ENCODE measurements at regions not wholly inside any gene's neighbourhood (a gene's known extent, or its start where the extent isn't known, plus 50 kb on each side); places are given as distances from the start of the nearest gene placed in this dataset.
"Not testable (repeated sequence)": the region's sequence is repeated elsewhere in the genome, so short reads cannot be mapped to it uniquely, and the experiment has no call there.

DNA sequence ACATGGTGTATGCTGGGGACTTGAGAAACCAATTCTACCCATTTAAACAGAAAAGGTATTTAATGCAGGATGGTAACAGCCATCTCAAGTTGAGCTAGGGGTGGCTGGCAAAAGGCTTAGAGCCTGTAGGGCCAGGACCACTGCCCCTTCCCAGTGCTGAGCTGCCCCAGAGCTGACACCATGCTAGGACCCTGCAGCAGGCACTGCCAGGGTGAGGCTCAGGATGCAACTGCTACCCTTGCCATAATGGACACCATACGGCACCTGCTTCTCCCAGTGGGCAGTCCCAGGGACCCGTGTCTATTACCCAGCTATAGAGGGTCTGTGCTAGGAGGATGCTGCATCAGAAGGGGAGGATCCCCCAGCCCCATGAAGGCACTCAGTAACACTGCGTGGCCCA is 160.7 kb upstream of the ADCY1 start:
- no peak for DNase-seq

- DNase-seq: no peak
Measured at GRCh38 chr7:45414226-45414625, 159.9 kb upstream of the ADCY1 start.

DNA sequence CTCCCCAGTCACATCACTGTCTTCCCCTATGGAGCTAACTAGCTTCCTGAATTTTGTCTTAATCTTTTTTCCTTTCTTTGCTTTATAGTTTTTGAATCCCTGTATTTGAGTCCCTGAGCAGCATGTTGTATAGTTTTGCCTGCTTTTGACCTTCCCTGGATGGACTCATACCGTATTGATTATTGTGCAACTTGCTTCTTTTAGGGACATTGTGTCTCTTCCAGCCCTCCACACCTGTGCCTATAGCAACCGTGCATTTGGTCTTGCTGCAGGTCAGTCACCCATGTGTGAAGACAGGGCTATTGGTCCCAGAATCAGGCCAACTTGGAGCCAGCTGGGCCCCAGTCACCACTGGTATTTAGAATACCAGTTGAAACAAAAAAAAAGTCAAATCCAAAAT is 158.9 kb upstream of the ADCY1 start:
- DNase-seq: no peak

GRCh38 chr7:45416846-45417245 is 157.3 kb upstream of the ADCY1 start:
- no peak for DNase-seq

DNA sequence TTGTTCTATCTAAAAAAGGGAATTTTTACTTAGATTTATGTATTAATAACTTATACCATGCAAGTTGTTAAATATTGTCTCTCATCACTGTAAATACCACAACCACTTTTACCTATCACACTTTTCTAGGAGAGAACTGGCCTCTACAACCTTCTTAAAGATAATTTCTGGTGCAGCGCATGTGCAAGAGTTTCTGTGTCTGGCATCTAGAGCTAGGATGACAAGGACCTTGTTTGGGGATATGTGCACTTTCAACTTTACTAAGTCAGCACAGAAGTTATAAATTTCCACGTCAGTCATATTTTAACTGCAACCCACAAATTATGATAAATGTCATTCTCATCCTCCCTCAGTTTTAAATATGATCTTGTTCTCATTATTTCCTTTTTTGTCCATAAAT is 156.9 kb upstream of the ADCY1 start:
- DNase-seq: no peak

DNA sequence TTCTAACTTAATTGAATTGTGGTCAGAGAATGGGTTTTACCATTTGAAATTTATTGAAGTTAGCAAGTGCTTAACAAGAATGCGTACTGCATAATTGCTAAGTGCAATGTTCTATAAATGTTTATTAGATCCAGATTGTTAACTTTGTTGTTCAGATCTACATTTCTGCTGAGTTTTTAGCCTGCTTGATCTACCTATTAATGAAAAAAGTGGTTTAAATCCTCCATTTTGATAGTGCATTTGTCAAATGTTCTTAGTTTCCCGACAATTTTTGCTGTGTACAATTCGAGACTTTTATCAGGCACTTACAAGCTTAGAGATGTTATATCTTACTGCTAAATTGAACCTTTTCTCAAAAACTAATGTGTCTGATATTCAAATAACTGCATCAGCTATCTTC is 156.4 kb upstream of the ADCY1 start:
- DNase-seq: no peak

DNA sequence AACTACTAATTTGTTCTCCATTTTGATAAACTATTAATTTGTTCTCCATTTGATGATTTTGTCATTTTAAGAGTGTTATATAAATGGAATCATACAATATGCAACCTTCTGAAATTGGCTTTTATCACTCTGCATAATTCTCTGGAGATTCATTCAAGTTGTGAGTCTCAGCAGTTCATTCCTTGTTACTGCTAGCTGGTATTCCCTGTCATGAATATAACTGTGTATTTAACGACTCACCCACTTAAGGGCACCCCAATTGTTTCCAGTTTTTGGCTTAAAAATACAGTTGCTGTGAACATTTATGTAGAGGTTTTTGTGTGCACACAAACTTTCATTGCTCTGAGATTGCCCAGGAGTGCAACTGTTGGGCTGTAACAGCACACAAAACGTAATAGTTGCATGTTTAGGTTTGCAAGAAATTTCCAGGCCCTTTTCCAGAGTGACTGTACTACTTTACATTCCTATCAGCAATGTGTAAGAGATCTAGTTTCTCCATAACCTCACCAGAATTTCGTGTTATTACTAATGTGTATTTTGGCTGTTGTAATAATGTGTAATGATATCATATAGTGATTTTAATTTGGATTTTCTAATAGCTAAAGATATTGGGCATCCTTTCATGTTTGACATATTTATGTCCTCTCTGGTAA is 153.2 kb upstream of the ADCY1 start:
- no peak for DNase-seq

GRCh38 chr7:45421806-45422205 is 152.4 kb upstream of the ADCY1 start:
- no peak for DNase-seq

GRCh38 chr7:45430397-45430796 is 143.8 kb upstream of the ADCY1 start:
- DNase-seq: no peak

- DNase-seq: no peak
Measured at GRCh38 chr7:45434167-45434784, 139.9 kb upstream of the ADCY1 start.

GRCh38 chr7:45435131-45435530 is 139.0 kb upstream of the ADCY1 start:
- DNase-seq: no peak

DNA sequence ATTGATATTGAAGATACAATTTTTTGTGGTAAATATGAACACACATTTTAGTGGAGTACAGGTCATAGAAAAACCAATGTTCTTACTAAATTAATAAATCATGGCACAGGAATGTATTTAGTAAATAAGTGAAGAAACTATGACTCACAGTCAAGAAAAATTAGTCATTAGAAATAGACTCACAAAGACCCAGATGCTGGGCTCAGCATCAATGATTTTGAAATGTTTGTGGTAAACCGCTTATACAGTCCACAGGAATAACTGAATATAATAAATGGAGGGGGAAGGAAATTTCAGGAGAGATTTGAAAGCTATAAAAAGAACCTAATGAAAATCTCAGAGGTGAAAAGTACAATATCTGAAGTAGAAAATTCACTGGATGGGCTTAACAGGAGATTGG is 138.3 kb upstream of the ADCY1 start:
- DNase-seq: no peak

- DNase-seq: not testable (repeated sequence)
Measured at GRCh38 chr7:45440776-45441175, 133.4 kb upstream of the ADCY1 start.

DNA sequence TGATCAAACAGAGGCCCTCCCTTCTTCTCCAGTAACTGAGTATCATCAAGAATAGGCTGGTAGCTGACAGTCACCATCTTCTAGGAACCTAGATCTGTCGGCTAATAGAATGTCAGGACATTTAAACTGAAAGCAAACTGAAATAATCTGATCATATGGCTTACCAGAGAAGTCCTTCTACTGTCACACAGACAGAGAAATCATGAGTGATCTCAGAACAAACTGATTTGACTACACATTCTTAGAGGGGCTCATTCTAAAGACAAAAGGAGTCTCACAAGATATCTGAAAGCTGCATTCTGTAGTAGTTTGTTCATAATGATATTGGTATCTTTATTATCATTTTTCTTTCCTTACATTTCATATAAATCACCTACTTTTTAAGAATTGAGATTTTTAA is 130.9 kb upstream of the ADCY1 start:
- no peak for DNase-seq

DNA sequence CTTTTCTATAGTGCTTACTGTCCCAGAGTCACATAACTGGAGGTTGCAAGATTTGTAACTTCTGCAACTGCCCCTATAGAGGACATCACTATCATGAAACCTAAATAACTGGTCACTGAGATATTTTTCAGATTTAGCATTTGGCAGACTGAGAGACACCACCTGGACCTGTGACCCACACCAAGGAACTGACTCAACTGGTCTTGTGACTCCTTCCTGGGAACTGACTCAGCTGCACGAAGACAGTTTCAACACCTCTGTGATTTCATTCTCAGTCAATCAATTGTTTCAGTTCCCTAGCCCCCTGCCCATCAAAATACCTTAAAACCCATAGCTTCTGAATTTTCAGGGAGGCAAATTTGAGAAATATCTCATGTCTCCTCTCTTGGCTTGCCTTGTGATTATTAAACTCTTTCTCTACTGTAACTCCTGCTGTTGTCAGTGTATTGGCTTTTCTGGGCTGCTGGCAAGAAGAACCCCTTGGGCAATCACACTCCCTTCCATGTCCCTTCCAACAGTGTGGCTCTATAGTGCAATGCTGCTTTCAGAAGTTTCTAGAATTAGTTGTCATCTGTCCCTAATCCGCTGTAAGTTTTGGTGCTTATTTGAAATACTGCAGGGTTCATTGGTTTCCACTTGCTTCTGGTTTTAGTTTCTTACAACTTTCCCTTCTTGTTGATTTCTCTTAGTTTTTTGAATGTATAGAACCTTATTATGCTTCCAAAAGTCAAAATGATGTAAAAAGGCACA is 127.8 kb upstream of the ADCY1 start:
- no peak for DNase-seq

- DNase-seq: no peak
Measured at GRCh38 chr7:45447296-45447695, 126.9 kb upstream of the ADCY1 start.

DNA sequence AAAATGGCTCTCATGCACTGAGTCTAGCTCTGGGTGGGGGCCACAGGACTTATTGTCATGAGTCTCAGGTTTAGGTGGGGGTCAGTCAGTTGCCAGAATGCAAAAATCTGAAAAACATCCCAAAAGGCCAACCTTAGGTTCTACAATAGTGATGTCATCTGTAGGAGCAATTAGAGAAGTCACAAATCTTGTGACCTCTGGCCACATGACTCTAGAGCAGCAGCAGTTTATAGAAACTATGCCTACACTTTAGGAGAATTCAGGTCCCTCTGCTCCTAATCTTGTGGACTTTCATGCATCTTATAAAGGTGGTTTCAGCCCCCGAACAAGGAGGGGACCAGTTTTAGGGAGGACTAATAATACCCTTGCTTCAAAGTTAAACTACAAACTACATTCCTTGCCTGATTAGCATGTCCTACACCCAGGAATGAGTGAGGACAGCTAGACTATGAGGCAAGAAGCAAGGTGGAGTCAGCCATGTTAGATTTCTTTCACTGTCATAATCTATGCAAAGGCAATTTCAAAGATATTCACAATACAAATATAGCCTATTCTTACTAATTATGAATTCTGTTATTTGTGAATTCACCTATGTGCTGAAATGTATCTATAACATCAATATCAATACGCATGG is 123.5 kb upstream of the ADCY1 start:
- no peak for DNase-seq

- no peak for DNase-seq
Measured at GRCh38 chr7:45451342-45452035, 122.7 kb upstream of the ADCY1 start.

GRCh38 chr7:45454771-45455170 is 119.4 kb upstream of the ADCY1 start:
- no peak for DNase-seq

- no peak for DNase-seq
Measured at GRCh38 chr7:45455662-45456061, 118.5 kb upstream of the ADCY1 start.

GRCh38 chr7:45456105-45456504 is 118.1 kb upstream of the ADCY1 start:
- no peak for DNase-seq

DNA sequence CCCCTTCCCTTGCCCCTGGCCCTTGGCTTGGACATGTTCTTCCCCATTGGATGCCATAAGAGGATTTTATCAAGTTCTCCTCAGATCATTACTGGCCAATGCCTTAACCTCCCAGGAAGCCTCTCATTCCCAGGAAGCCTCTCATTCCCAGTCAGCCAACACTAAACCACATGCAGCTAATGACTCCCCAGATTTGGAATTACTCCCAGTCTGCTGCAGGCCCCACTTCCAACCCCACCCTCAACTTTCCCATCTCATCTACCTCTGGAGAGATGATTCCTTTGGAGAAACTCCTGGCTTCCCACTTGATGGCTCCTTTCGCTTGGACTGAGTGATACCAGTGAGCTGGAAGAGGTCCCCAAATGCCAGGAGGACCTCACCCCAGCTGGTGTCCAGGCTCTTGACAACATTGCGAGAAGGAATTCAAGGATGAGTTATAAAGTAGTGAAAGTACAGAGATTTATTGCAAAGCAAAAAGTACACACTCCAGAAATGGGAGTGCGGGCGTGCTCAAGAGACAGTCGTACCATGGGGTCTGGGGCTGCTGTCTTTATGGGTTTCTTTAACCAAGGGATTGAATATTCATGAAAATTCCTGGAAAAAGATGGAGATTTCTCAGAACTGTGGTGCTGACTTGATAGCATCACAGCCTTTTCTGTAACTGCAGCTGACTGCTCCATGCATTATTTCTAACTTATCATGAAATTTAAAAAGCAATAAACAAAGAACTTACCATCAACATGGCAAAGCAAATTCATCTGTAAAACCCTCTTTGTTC is 117.2 kb upstream of the ADCY1 start:
- no peak for DNase-seq

Measured in stimulated activated CD4-positive, alpha-beta T cell treated with anti-CD3 and anti-CD28 coated beads, Interleukin-1b, Interleukin-23, amount 100 ng/mL, for 48 hours (primary cell).